NCI-H1105 treated with DMSO at 0.1 percent for 48 hours (cell line): ENCODE measurements at regions not wholly inside any gene's neighbourhood (a gene's known extent, or its start where the extent isn't known, plus 50 kb on each side); places are given as distances from the start of the nearest gene placed in this dataset.
A peak's percentile ranks its signal among the peaks of the same experiment; 100 is the strongest.
"Not testable (repeated sequence)": the region's sequence is repeated elsewhere in the genome, so short reads cannot be mapped to it uniquely, and the experiment has no call there.

Source experiments
- DNase-seq: peaks from one replicate; lab custom pipeline; 2025; lab: John Stamatoyannopoulos, UW

DNA sequence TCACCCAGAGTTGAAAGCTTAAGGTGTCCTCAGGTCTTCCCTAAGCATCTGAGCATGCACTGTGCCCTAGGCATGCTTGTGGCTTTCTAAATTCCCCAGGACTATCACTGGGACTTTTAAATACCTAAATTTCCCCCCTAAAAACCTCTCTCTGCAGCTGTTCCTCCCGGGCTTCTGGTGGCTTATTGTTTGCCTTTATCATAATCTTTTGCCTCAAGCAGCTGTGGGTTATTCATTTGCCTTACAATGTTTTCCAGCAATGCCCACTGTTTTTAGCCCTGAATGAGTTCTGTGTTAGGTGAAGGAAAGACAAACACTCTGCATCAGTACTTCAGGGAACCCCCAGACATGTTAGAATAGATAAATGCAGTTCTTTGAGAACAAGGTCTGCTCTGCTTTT is 455.0 kb downstream of the ZIC3 start:
- DNase-seq, result no peak

DNA sequence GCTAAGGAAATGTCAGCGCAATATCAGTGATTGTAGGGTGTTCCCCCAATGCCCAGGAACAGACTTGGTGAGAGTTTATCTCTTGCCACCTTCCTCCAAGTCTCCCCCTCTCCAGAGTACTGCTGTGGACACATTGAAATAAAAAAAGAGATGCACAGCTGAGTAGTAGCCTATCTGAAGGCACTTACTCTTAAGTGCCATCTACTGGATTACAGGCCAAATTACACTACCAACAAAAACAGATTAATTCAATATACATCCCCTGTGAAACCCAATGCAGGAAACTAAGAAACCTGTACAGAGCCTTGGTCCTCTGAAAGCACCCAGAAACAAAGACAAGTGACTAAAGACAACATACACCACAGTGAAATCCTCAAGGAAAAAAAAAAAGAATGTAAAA is 460.3 kb downstream of the ZIC3 start:
- peak; percentile 47 for DNase-seq

- no peak for DNase-seq
Measured at GRCh38 chrX:138031715-138032114, 465.8 kb downstream of the ZIC3 start.

GRCh38 chrX:138034136-138034535 is 468.2 kb downstream of the ZIC3 start:
- no peak for DNase-seq

DNA sequence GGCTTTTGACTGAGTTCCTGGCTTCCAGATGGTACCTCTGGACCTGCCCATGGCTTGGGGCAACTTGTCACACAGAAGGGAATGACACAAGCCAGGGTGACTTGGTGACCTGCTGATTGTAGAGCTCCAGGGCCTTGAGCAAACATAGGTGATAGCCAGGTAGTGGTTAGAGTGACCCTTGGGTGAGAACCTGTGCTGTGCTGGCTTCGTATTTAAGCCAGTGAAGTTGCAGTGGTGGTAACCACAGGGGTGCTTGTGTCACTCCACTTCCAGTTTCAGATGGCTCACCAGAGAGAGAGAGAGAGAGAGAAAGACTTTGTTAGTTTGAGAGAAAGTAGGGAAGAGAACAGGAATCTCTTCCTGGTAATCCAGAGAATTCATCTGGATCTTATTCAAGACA is 471.6 kb downstream of the ZIC3 start:
- no peak for DNase-seq

DNA sequence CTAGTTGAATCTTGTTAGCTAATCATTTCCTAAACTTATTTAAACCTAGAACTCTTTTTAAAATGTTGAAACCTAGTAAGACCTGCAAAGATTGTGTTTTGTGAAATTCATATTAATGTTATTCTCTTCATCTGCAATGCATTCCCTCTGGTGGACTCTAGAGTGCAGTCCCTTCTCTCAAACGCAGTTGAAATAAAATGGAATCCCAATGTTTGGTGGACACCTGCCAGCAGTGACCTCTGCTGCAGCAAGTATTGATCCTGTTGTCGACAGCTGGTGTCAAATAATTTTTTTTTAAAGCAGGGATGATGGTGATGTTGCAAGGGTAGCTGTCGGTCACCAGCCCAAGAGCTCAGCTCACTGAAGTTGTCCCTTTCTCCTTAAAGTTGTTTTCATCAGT is 492.0 kb downstream of the ZIC3 start:
- DNase-seq, result no peak

DNA sequence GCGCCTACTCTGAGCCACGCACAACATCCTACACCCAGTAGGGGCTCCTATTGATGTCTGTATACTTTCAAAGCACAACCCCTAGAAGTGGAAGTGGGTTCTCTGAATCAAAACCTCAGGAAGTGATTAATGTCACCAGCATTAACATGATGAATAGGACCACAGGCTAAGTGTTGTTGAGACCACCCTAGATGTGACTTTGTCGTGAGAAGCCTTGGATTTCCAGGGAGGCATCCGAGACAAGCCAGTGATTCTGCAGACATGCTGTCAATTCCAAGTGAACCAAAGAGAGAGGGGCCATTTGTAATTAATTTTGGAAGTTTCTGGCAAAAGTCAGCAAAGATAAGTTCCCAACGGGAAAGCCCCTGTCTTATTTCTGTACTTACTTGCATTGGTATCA is 493.0 kb downstream of the ZIC3 start:
- no peak for DNase-seq

DNA sequence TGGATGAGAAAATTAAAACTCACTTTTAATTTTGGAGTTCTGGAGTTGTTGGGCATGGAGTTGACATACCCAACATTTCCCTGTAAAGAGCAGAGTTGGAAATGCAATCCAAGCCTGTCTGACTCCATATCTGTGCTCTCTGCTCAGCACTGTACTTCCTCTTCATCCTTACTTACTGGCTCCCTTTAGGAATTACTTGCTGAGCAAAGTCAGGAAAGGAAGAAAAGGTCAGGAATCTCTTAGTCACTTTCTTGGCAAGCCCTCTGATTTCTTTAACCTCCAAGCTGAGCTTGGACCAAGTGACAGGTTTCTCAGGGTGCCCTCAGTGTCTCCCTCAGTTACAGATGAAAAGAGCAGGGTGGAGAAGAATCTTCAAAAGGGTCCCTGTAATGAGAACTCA is 501.5 kb downstream of the ZIC3 start:
- no peak for DNase-seq

GRCh38 chrX:138073626-138074025 is 507.7 kb downstream of the ZIC3 start:
- no peak for DNase-seq

DNA sequence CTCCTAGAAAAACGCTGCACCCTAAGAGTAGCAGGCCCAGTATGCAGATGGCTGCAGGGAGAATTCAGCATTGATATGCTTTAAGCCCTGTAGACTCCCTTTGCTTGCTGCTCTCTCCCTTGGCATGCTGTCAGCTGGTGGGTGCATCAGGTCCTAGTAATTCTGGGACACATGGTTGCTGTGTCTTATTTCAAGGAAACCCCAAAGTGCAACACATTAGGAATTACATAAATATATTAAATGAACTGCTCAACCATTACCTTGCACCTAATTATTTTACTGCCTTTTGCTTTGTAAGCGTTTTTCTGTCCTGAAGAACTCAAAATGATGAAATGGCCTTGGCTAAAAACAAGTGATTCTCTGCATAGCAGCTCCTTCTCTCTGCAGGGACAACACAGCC is 516.3 kb downstream of the ZIC3 start:
- peak; percentile 26 for DNase-seq

DNA sequence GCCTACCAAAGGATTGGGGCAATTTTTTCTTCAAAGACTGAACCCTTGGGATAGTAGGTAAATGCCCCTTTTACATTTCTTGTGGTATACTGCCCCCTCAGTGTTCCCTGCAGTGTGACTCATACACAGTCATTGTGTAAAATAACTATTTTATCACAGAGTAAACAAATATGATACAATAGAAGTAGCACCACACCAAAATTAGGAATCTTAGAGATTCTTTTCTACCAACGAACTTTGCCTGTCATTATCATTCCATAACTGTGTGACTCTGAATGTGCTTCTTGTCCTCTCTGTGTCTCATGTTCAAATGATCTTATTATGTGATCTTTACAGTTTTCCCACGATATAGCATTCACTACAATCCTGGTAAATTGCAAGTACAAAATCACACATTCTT is 517.0 kb downstream of the ZIC3 start:
- DNase-seq, result no peak

GRCh38 chrX:138110910-138111309 is 545.0 kb downstream of the ZIC3 start:
- not testable (repeated sequence) for DNase-seq

DNA sequence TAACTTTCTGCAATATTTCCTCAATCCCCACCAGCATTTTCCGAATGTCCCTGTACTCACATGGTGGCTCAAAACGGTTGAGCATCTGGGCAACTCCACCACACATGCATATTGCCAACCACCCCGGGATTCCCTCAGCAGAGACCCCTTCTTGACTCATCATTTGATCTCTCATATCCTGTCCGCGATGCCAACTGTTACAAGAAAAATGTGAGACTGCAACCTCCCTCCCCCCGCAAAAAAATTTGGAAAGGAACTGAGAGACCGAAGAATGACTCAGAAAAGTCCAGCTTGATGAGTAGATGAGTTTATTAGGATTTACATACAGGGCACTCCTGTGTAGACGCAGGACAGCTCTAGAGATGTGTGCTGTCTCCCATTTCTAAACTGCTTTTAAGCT is 561.4 kb downstream of the ZIC3 start:
- no peak for DNase-seq

DNA sequence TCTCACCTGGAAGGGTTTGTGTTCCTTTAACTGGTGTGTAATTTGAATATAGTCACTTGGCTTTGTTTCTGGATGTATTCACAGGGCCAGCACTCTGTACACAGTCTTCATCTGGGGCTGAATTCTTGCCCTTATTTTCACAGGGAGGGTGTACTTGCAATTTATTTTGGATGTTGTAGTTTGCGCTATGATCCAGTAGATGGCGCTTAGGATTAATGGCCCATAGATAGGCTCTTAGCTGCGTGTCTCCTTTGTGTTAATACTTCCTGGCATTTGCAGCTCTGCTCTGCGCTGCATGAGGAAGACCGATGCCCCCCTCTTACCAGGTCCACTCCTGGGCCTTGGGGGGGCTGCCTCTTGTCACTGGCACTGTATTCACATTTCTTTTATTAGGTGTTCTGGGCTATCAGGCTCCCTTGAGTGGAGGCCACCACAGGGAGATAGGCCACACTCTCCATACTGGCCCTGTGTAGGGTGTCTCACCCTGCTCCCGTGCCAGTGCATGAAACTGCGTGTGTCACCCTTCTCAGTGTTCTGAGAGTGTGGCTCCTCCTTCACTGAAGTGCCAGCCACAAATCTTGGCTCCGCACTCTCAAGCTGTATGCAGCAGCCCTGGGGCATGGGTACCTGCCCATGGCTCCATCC is 562.2 kb downstream of the ZIC3 start:
- DNase-seq, result peak; percentile 52

GRCh38 chrX:138150709-138151108 is 560.8 kb downstream of the FGF13 start:
- DNase-seq, result peak; percentile 0

GRCh38 chrX:138157850-138158249 is 553.7 kb downstream of the FGF13 start:
- DNase-seq, result no peak

DNA sequence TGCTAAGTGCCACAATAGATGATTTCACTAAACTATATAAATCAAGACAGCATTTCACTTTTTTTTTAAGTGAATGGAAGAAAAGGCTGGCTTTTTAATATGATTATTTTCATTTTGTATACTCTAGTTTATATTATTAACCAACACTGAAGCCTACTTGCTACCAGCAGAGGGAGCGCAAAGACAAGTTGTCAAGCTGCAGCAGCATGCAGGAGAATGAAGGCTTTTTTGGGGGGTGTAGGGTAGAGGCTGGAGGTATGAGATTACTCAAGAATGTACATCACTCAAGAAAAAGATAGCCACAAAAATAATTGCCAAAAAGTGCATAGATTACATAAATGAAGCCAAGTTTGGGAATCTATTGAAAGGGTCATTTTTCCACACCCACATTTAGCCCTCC is 519.5 kb downstream of the FGF13 start:
- peak; percentile 24 for DNase-seq

DNA sequence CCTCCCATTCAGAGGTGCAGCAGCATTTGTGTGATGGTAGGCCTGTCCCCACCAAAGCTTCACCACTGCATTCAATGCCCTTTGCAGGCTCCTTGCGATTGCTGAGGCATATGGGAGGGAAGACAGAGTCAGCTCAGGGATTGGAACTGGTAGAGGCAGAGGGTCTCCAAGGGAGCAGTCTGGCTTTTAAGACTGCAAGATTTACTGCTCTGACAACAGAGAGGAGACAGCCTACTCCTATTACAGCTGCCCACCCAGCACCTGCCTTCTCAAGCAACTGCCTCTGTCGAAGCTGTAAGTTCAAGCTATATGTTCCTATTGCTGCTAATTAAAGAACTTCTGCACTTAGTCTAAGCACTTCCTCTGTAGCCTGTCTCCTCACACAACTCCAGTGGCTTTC is 481.8 kb downstream of the FGF13 start:
- DNase-seq, result no peak

GRCh38 chrX:138240266-138240665 is 471.3 kb downstream of the FGF13 start:
- DNase-seq, result no peak

DNA sequence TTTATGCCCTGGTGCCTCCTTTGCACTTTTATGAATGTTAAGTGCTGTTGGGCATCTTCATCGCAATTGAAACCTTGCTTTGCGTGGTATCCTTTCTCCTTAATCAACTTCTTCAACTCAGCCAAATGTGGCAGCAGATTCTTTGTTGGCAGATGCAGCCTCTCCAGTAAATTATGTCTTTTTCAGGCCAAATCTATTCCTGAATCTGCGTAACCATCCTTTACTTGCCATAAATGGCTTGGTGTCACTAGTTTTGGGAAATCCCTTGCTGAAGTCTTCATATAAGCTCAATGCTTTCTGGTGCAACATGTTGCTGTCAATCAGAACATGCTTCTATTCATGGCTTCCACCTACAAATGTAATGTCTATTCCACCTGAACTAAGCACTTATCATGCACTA is 457.5 kb downstream of the FGF13 start:
- DNase-seq, result no peak

DNA sequence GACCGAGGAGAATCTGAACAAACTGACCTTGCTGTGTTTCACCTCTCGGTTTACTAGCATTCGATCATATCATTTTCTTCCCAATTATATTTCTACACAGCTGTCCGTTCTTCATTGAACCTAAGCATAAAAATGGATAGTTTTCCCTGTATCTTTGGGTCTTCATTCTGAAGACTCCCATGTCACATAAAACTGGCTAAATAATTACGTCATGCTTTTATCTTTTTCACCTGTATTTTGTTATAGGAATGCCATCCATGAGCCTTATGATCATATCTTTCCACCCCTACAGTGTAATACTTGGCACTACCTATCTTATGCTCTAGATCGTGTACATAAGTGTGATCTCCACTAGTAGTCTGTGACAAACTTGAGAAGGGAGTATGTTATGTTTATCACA is 456.1 kb downstream of the FGF13 start:
- no peak for DNase-seq

- DNase-seq, result not testable (repeated sequence)
Measured at GRCh38 chrX:138264095-138264494, 447.4 kb downstream of the FGF13 start.

DNA sequence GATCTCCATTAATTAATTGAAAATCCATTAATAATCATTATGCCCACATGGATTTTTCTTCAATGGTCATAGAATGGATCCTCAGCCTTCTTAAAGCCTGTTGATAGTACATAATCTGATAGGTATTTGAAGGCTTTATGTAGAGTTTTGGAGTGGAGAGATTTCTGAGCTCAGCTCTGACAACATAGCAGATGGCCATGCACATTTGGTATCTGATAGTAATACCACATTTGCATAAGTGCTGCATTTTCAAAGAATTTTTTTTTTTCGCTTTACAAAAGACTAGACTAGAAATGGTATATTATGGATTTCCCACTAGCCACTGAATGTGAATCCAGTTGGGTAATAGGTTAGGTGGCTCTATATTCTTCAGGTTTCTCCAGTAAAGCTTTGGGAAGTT is 440.6 kb downstream of the FGF13 start:
- no peak for DNase-seq

DNA sequence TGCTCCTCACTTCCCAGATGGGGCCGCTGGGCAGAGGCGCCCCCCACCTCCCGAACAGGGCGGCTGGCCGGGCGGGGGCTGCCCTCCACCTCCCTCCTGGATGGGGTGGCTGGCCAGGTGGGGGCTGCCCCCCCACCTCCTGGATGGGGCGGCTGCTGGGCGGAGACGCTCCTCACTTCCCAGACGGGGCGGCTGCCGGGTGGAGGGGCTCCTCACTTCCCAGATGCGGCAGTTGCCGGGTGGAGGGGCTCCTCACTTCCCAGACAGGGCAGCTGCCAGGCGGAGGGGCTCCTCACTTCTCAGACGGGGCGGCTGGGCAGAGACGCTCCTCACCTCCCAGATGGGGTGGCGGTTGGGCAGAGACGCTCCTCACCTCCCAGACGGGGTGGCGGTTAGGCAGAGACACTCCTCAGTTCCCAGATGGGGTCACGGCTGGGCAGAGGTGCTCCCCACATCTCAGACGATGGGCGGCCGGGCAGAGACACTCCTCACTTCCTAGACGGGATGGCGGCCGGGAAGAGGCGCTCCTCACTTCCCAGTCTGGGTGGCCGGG is 428.8 kb downstream of the FGF13 start:
- DNase-seq, result not testable (repeated sequence)
